Hematopoietic multipotent progenitor cell treated with erythropoietin and hydrocortisone succinate and interleukin-3 and kit ligand, for 4 days (in vitro differentiated cells): ENCODE measurements at regions not wholly inside any gene's neighbourhood (a gene's known extent, or its start where the extent isn't known, plus 50 kb on each side); places are given as distances from the start of the nearest gene placed in this dataset.
A peak's percentile ranks its signal among the peaks of the same experiment; 100 is the strongest.
"Not testable (repeated sequence)": the region's sequence is repeated elsewhere in the genome, so short reads cannot be mapped to it uniquely, and the experiment has no call there.

Experiments
- DNase-seq: peaks from one replicate; pipeline ENCODE4 v3.0.0-alpha.2; 2015

GRCh38 chr17:34771891-34772290, 189.4 kb downstream of the CCT6B start:
- DNase-seq, result no peak

- DNase-seq, result no peak
Measured at GRCh38 chr17:34770586-34770985, 190.7 kb downstream of the CCT6B start.

GRCh38 chr17:34769899-34770298, 190.5 kb downstream of the TMEM132E start:
- no peak for DNase-seq

- no peak for DNase-seq
Measured at GRCh38 chr17:34769049-34769448, 189.7 kb downstream of the TMEM132E start.

- DNase-seq, result no peak
Measured at GRCh38 chr17:34765291-34765690, 185.9 kb downstream of the TMEM132E start.

- no peak for DNase-seq
Measured at GRCh38 chr17:34764716-34765115, 185.3 kb downstream of the TMEM132E start.

- no peak for DNase-seq
Measured at GRCh38 chr17:34763728-34764665, 184.6 kb downstream of the TMEM132E start.

GRCh38 chr17:34762078-34762477, 182.7 kb downstream of the TMEM132E start:
- no peak for DNase-seq

- peak; percentile 49 for DNase-seq
Measured at GRCh38 chr17:34761646-34762045, 182.3 kb downstream of the TMEM132E start.

- DNase-seq, result no peak
Measured at GRCh38 chr17:34760931-34761495, 181.6 kb downstream of the TMEM132E start.

- DNase-seq, result peak; percentile 6
Measured at GRCh38 chr17:34758718-34759117, 179.3 kb downstream of the TMEM132E start.

GRCh38 chr17:34758316-34758715, 178.9 kb downstream of the TMEM132E start:
- DNase-seq, result no peak

- DNase-seq, result no peak
Measured at GRCh38 chr17:34757611-34758010, 178.2 kb downstream of the TMEM132E start.

- DNase-seq, result no peak
Measured at GRCh38 chr17:34757106-34757505, 177.7 kb downstream of the TMEM132E start.

- DNase-seq, result no peak
Measured at GRCh38 chr17:34756637-34757021, 177.2 kb downstream of the TMEM132E start.

- no peak for DNase-seq
Measured at GRCh38 chr17:34755981-34756636, 176.7 kb downstream of the TMEM132E start.

- no peak for DNase-seq
Measured at GRCh38 chr17:34755371-34755770, 176.0 kb downstream of the TMEM132E start.

GRCh38 chr17:34750004-34750403, 170.6 kb downstream of the TMEM132E start:
- DNase-seq, result no peak

- no peak for DNase-seq
Measured at GRCh38 chr17:34741967-34742366, 162.6 kb downstream of the TMEM132E start.

GRCh38 chr17:34740565-34741520, 161.5 kb downstream of the TMEM132E start:
- no peak for DNase-seq

GRCh38 chr17:34739386-34739785, 160.0 kb downstream of the TMEM132E start:
- DNase-seq, result peak; percentile 15

- DNase-seq, result not testable (repeated sequence)
Measured at GRCh38 chr17:34737673-34738072, 158.3 kb downstream of the TMEM132E start.

GRCh38 chr17:34736611-34737010, 157.2 kb downstream of the TMEM132E start:
- DNase-seq, result no peak
